GM19238 (cell line): ENCODE measurements at regions not wholly inside any gene's neighbourhood (a gene's known extent, or its start where the extent isn't known, plus 50 kb on each side); places are given as distances from the start of the nearest gene placed in this dataset.
"Not testable (repeated sequence)": the region's sequence is repeated elsewhere in the genome, so short reads cannot be mapped to it uniquely, and the experiment has no call there.

ENCODE experiments used
- DNase-seq: peaks from one replicate; pipeline ENCODE4 v3.0.0; 2011; ENCODE audit warnings: low spot score; ENCODE audit not compliant: insufficient read length

DNA sequence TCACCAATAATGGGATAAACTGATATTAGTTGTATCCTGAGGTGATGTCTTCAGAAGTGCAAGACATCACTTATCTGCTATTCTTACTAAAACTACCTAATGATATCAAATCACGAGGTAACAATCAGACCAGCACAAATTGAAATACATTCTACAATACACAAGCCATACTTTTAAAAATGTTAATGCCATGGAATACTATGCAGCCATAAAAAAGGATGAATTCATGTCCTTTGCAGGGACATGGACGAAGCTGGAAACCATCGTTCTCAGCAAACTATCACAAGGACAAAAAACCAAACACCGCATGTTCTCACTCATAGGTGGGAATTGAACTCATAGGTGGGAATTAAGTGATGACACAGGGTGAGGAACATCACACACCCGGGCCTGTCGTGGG is 129.3 kb downstream of the SST start:
- no peak for DNase-seq

DNA sequence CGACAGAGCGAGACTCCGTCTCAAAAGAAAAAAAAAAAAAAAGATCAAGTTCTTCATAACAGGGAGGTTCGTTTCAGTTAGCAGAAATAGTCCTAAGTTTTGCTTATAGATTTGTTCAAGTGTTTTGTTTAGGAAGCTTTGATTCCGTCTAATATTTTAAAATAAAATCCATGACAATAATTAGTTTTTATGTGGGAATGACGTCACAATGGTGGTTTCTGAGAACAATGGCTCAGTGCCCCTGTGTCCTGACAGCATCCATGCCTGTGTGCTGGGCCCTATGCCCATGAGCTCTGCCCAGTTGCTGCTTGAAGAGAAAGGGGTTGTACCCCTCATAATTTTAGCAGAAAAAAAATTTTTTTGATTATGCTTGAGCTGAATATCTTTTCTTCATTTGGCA is 134.0 kb downstream of the SST start:
- DNase-seq = no peak

DNA sequence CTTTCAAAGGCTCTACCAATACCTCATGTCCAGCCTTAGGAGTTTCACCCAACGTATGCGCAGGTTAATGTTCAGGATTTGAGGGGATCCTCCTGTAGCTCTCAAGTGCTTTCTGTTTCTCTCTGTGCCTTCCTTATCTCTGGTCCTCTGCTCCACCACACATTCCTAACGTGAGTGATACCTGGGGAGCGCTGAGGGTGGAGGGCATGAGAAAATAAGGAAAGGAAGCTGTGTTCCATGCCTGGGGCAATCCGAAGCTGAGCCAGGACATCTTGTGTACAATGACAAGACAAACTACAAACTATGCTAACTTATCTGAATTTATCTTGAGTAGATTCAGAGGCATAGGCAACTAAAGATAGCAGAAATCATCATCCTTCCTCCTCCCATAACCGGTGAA is 136.4 kb downstream of the SST start:
- DNase-seq = no peak

DNA sequence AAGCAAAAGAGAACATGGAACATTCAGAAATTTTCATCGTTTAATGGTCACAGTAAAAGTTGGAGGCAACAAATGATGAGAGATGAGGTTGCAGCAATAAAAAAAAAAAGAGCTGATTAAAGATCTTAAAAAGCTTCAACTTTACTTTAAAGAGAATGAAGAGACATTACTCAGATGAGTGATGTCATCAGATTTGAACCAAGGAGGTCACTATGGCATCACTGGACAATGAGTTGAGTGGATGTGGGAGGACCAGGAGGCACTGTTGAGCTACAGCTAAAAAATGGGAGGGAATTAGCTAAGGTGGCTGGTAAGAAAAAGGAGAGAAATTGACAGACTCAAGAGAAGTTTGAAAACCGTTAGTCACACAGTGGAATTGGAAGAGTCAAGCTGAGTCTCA is 138.4 kb downstream of the SST start:
- DNase-seq = no peak

DNA sequence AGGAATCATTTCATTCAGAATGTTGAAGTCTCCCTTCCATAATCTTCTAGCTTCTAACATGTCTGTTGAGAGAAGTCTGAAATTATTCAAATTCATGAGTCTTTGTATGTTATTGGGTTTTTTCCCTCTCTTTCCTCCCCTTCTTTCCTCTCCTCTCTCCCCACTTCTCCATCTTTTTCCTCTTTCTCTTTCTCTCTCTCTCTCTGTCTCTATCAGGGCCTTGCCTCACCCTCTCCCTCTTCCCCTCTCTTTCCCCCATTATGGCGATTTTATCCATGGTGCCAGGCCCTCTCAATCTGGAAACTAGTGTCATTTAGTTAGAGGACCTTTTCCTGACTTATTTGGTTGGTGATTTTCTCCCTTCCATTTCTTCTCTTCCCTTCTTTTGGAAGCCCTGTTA is 147.3 kb downstream of the SST start:
- no peak for DNase-seq

DNA sequence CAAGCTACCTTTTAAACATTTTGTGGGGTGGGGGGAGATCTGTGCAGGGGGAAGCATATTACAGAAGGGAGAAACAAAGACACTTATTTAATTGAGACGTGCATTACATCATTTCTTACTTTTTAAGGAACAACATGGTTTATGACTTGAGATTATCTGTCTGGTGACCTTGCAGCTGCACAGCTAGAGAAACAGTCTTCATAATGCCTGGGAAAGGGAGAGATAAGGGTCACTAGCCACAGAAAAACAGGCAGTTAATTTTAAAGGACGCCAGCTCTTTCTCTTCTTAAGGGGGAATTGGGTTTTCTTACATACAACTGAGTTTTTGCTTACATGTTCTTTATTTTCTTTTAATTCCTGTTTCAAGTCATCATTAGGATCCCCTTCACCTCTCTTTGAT is 147.9 kb downstream of the SST start:
- DNase-seq = no peak

DNA sequence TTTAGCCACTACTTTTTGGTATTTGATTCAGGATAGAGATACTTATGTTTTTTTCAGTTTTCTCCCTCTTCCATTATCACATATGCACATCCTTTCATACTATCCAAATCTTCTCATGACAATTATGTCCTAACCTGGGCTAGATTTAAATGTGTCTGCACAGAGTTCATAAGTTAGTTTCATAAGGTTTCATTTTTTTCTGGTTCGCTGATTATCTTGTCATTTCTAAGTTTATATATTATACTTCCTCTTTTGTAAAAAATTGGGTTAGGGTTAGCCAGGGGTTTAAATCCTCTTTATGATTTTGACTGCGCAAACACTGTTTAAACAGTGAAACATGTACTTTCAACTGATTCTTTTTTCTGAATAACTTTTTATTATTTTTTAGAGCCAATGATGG is 148.6 kb downstream of the SST start:
- DNase-seq = no peak

DNA sequence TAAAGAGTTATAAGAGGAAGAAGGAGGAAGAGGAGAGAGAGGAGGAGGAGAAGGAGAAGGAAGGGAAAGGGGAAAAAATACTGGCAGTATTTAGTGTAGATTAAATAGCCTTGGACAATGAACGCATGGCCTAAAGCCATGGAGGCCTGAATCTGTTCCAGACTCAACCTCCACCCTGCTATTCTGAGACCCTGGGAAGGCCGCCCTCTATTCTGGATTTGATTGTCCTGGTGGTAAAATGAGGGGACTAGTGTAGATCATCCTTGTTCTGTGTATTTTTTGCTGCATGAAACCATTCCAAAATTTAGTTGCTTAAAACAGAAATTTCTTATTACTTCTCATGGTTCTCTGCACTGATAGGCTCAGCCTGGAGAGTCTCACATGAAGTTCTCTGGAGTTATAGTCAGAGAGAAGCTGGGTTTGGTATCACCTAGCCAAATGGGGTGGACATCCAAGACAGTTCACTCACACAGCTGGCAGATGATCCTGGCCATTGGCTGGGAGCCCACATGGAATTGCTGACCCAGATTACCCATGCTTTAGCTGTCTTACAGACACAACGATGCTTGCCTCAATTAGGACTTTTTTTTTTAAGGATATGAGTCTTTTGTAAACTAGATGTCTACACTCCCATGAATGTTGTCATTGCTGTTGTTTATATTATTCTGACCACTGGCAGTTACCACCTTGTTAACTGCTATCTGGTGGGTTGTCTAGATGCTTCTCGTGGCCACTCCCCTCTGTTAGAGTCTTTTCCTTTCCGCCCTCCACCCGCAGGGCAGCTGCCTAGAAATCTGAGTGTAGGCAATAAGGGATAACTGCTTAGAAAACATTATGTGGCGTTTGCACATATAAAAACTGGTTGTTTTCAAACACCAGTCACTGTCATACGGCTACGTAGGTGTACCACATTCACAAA is 149.9 kb downstream of the SST start:
- no peak for DNase-seq

DNA sequence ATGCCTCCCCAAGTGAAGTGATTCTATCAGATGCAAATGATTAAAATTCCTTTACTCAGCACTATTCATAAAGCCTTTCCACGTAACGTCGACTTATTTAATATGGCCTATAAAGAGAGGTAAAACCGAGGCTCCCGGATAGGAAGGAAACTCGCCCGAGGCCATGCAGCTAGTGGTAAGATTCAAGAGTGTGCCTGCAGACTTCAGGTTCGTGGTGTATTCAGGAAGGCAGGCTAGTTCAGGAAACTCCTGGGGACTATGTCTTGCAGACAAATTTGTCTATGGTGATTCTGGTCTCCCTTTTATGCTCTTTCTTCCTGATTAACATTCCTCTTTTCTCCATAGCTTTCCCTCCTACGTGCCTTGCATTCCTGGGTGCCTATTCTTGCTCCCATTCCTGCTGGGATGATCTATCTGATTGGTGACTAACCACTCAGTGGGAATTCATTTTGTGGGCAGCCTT is 150.7 kb downstream of the SST start:
- no peak for DNase-seq

DNA sequence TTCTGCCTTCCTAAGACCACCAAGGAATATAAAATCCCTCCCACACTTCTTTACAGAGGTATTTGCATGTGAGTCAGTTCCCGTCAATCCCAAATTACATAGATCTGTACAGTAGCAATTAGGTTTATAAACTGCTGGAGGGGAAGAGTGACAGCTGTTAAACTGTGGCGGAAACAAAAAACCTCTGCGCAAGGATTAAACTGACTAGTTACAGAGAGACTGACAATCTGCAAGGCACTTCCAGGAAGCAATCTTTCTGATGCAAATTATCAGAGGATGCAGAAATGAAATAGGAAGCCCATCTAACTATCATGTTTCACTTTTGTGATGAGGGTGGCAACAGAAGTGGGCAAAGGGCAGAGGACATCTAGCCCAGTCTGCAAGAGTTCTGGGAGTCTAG is 150.4 kb downstream of the RTP4 start:
- no peak for DNase-seq

DNA sequence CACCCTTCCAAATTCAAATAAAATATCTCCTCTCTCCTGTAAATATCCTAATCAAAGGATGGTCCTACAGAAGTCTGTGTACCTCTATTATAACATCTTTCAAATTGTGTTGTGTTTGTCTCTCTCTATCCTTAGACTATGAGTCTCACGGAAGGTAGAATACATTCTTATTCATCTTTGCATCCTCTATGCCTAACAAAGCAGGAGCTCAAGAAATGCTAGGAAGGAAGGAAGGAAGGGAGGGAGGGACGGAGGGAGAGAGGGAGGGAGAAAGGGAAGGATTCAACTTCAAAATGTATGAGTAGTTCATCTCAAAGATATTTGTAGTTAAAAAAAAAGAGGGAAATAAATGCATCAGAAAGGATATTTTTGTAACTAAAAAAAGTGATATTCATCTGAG is 150.0 kb downstream of the RTP4 start:
- no peak for DNase-seq

DNA sequence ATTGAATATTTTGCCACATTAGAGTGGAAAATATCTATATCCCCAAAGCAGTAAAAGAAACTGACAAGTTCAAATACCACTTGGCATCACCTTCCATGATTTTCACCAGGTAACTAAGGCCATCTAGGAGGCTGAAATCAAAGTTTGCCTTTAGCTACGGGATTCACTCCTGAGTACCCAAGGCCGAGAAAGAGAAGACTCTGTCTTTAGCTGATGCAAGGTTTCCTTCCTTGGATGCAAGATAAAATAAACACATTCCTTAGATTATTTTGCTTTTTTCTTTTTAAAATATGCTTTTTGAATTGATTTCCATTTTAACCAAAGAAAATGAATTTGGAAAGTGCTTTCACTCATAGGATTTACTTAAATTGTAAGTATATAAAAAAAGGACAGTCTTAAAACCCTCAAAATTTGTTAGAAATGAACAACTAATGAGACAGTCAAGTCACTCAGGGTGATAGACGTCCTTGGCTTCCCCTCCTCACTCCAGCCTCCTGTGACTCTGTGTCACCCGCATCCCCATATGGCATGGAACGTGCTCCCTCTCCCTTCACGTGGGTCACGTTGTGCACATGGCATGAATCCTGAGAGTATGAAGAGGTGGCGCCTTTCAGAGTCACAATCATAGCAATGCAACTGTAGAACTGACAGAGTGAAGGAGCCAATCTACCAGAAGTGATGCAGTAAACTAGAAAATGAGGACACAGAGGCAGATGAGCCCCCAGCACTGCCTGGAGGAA is 148.4 kb downstream of the RTP4 start:
- DNase-seq = no peak

DNA sequence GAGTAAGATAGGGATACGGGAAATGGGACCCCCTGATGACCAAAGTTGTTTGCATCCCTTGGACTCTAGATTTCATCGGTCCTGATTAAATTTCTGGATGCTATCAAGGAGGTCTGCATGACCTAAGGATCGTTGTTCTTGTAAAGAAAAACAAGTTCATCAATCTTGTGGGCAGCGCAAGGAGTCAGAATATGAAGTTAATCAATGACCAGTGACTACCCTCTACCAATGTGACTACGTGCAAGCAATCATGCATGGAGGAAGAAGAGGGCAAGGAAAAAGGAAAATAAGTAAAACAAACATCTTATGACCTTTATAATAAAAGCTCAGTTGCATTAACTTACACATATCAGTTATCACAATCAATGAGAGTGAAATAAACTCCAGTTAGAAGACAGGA is 139.7 kb downstream of the RTP4 start:
- no peak for DNase-seq

DNA sequence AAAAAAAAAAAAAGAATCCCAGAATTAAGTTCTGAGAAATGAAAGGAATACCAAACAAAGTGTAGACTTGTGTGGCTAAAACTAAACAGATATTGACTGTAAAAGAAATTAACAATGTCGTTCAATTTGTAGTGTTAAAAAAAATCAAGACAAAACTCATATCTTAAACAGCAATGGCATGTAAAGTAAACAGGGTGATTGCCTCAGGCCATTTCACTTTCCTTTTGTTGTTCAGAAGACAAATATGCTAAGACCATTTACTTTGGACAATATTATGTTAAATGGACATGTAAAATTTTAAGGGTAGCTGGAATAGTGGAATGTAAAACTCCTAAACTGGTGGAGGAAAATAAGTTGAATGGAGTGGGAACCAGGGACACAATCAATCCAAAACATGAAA is 139.1 kb downstream of the RTP4 start:
- DNase-seq = no peak

DNA sequence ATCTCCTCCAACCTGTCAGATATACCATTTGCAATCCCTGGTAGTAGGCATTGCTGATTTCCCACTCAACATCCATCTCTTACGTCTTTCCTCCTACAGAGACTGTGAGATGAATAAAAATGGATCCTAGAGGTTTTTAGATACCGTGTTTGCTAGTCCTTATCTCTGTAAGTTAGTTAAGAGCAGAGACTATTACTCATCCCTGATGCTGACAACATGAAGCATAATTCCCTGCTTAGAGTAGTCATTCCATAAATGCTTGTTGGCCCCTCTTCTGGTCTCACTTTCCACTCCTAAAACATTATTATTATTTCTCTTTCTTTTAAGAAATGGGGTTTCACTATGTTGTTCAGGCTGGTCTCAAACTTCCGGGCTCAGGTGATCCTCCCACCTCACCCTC is 136.2 kb downstream of the RTP4 start:
- no peak for DNase-seq

DNA sequence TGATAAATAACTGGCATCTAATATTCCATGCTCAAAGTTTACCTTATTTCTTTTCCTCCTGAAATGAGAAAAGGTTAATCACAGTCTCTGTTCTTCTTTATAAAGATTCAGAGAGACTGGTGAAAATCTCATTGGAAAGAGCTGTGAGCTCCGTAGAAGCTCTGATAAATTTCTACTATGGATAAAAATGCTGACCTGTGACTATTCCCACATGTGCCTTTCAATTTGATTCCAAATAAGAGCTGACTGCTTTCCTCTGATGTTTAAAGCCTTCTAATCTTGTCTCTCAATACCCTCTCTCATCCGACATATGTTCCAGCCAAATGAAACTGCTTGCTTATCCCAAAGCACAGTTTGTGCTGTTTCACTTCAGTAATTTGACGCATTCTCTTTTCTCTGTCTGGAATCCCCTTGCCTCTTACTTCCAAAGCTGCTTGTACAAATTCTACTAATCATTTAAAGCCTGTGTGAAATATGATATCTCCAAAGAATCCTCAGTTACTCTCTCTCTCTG is 130.1 kb downstream of the RTP4 start:
- DNase-seq = no peak

DNA sequence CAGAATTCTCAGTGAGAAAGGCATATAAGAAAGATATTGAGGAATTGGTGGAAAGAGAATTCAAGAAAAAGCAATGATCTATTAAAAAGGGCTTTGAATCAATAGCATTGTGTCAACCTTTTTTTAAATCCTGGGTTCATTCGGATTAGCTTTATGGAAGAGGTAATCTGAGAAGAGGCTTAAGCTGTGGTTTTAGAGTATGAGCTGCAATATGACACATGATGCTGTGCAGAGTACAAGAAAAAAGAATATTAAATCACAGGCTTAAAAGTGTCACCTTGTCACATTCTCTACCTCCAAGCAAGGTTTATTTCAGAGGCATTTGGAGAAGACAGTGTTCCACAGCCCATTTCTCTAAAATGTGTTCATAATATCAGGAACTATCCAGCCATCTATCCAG is 128.9 kb downstream of the RTP4 start:
- DNase-seq = no peak

DNA sequence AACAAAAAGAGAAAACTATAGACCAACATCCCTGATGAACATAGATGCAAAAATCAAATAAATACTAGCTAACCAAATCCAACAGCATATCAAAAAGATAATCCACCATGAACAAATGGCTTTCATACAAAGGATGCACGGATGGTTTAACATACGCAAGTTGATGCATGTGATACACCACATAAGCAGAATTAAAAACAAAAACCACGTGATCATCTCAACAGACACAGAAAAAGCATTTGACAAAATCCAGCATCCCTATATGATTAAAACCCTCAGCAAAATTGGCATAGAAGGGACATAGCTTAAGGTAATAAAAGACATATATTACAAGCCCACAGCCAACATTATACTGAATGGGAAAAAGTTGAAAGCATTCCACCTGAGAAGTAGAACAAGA is 125.9 kb downstream of the RTP4 start:
- not testable (repeated sequence) for DNase-seq

DNA sequence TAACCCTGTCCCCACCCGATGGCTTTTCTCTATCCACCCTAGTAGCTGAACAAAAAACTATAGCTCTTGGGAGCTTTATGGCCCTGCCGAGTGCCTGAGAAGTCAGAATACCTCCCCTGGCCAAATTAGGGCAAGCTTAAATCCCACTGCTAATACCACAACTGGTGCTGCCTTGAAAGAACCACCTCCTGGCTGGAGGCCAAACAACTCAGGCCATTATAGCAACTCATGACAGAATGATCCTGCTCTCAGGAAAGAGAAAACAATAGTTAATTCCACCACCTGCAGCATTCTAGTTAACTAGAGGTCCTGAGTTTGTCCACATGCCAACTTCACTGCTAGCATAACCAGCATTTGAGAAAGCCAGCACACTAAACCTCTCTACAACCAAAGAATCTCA is 123.2 kb downstream of the RTP4 start:
- DNase-seq = no peak

DNA sequence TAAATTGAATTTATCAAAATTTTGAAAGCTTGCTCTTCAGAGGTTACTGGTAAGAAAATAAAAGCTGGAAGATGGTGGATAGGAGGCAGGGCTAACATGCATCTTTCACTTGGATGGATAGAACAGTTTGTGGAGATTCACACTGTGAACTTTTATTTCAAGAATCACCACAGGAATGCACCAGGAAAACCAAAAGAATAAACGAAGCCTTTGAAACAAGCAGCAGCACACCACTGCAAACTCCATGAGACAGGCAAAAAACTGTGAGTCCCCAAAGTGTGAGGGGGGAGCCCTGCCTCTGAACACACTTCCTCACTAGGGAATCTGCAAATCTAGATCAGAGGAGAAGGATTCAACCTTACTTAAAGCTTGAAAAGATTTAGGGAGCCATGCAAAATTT is 122.2 kb downstream of the RTP4 start:
- DNase-seq = no peak

DNA sequence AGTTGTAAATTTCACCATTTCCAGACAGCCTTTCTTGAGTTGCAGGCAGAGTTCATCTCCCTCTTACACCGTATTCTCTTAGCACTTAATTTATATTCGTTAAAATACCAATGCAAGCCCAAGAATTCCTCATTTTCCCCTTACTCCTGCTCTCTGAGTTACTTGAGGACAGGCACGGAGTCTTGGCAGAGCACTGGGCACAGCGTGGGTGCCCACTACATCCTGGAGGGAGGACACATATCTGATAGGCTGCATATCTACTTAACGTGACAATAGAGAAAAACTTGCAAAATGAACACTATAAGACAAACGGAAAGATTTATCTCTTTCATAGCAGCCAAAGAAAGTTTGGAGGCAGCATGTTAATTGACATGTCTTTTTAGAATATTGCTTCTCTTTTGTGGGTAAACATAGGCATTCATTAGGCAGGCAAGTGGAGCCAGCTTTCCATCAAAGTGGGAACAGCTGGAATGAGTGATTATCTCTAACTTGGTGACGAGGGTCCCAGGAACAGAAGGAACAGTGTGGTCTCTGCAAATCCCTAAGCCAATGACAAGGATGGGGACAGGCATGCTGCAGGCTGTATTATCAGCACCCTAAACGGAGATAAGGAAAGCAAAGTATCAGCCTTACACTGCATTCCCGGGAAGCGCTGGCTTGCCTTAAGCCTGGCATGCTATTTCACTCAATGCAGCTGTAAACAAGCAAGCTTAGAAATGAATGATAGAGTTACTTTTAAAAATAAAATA is 116.5 kb downstream of the RTP4 start:
- no peak for DNase-seq

DNA sequence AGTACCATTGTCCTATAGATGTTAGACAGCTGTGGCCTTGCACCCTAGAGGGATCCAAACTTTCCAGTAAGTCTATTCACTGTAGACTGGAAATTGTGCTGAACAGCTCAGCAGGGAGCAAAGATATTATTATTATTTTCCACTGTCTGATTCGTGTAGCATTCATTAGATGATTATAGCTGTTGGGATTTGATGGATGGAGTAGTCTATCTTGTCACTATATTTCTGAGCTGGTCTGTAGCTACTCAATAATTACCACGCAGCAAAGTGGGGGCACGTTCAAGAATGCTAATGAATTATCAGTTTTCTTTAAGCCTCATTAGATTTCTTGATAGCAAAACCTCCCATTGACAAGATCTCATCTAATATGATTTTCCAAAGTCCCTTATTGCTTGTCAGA is 113.2 kb downstream of the RTP4 start:
- DNase-seq = no peak
